HEK293 (cell line): ENCODE measurements at regions not wholly inside any gene's neighbourhood (a gene's known extent, or its start where the extent isn't known, plus 50 kb on each side); places are given as distances from the start of the nearest gene placed in this dataset.

ENCODE experiments used
- CTCF ChIA-PET: fragments of 350-600 bp; formaldehyde crosslinking; extraction: SDS; loops from one replicate; lab custom pipeline; 2021; ENCODE audit warnings: antibody characterized with exemption; lab: Yijun Ruan, JAX
- POLR2A ChIA-PET: fragments of 300-600 bp; formaldehyde crosslinking; extraction: SDS; loops from one replicate; lab custom pipeline; 2020; ENCODE audit warnings: antibody characterized with exemption, inconsistent platforms; lab: Yijun Ruan, JAX
- H3K27ac ChIP-seq: fragments of 200-500 bp; sonication (Bioruptor generic); 2 replicates; pipeline ENCODE4 v1.5.1; 2014; ENCODE audit warnings: low read depth, low read length, control low read depth, inconsistent platforms; ENCODE audit errors: extremely low read depth
- H3K36me3 ChIP-seq, 2 experiments: fragments of 200-500 bp in 1 of 2; sonication (Bioruptor generic) in 1 of 2; 1 replicate in 1 of 2; 2 replicates in 1 of 2; pipeline ENCODE4 v1.5.1; 2014 to 2017; ENCODE audit warnings: inconsistent platforms in 2 of 2, low read length in 2 of 2; ENCODE audit not compliant: control insufficient read depth in 2 of 2, insufficient read depth in 1 of 2
- H3K4me1 ChIP-seq: fragments of 200-500 bp; sonication (Bioruptor generic); 2 replicates; pipeline ENCODE4 v1.5.1; 2014; ENCODE audit warnings: mild to moderate bottlenecking, low read length, inconsistent platforms; ENCODE audit not compliant: control insufficient read depth, insufficient read depth
- H3K4me3 ChIP-seq: 2 replicates; pipeline ENCODE4 v1.5.1; 2011; ENCODE audit warnings: low read depth, mild to moderate bottlenecking, control low read depth, low read length, moderate library complexity
- H3K9me3 ChIP-seq: fragments of 200-500 bp; sonication (Bioruptor generic); 2 replicates; pipeline ENCODE4 v1.5.1; 2014; ENCODE audit warnings: low read depth, low read length, inconsistent platforms; ENCODE audit not compliant: control insufficient read depth, insufficient read depth
- ATF2 ChIP-seq: fragments of 450-650 bp; formaldehyde crosslinking; IDR thresholded peaks from 2 replicates; pipeline ENCODE4 v1.5.1; 2016; ENCODE audit warnings: missing biosample characterization, missing genetic modification characterization, low read depth
- FEZF1 ChIP-seq: fragments of 450-650 bp; formaldehyde crosslinking; IDR thresholded peaks from 2 replicates; pipeline ENCODE4 v1.5.1; 2016; ENCODE audit warnings: missing biosample characterization, missing genetic modification characterization
- PATZ1 ChIP-seq: fragments of 450-650 bp; formaldehyde crosslinking; IDR thresholded peaks from 2 replicates; pipeline ENCODE4 v1.5.1; 2016; ENCODE audit warnings: missing biosample characterization, missing genetic modification characterization
- RBAK ChIP-seq: fragments of 450-650 bp; formaldehyde crosslinking; IDR thresholded peaks from 2 replicates; pipeline ENCODE4 v1.5.1; 2016; ENCODE audit warnings: missing biosample characterization, missing genetic modification characterization
- ZNF16 ChIP-seq: fragments of 450-650 bp; formaldehyde crosslinking; IDR thresholded peaks from 2 replicates; pipeline ENCODE4 v1.5.1; 2016; ENCODE audit warnings: low read depth, missing biosample characterization, missing genetic modification characterization
- ZNF366 ChIP-seq: fragments of 450-650 bp; formaldehyde crosslinking; conservative IDR thresholded peaks from 2 replicates; pipeline ENCODE4 v1.5.1; 2016; ENCODE audit warnings: missing biosample characterization, missing genetic modification characterization
- ZNF596 ChIP-seq: fragments of 450-650 bp; IDR thresholded peaks from 2 replicates; pipeline ENCODE4 v1.5.0; 2018; ENCODE audit warnings: missing biosample characterization, mild to moderate bottlenecking, missing genetic modification characterization, moderate library complexity
- ZNF629 ChIP-seq: fragments of 450-650 bp; formaldehyde crosslinking; IDR thresholded peaks from 2 replicates; pipeline ENCODE4 v1.5.1; 2017; ENCODE audit warnings: missing biosample characterization, missing genetic modification characterization
- ZNF76 ChIP-seq: fragments of 450-650 bp; formaldehyde crosslinking; IDR thresholded peaks from 2 replicates; pipeline ENCODE4; 2016; ENCODE audit warnings: low read depth, missing biosample characterization, missing genetic modification characterization, borderline replicate concordance
- ZNF768 ChIP-seq: fragments of 450-650 bp; formaldehyde crosslinking; IDR thresholded peaks from 2 replicates; pipeline ENCODE4 v1.5.1; 2018; ENCODE audit warnings: missing biosample characterization, mild to moderate bottlenecking, missing genetic modification characterization
- ZSCAN23 ChIP-seq: fragments of 450-650 bp; formaldehyde crosslinking; IDR thresholded peaks from 2 replicates; pipeline ENCODE4 v1.5.1; 2016; ENCODE audit warnings: missing biosample characterization, missing genetic modification characterization
- ZSCAN30 ChIP-seq: fragments of 450-650 bp; IDR thresholded peaks from 2 replicates; pipeline ENCODE4 v1.5.1; 2018; ENCODE audit warnings: missing biosample characterization, mild to moderate bottlenecking, missing genetic modification characterization, moderate library complexity
- TF ChIP-seq, protein P1 (sequence below): fragments of 450-650 bp; IDR thresholded peaks from 2 replicates; pipeline ENCODE4 v1.5.1; 2018; ENCODE audit warnings: missing biosample characterization, mild to moderate bottlenecking, missing genetic modification characterization
- TF ChIP-seq, protein P2 (sequence below): fragments of 450-650 bp; formaldehyde crosslinking; IDR thresholded peaks from 2 replicates; pipeline ENCODE4 v1.5.1; 2016; ENCODE audit warnings: missing biosample characterization, missing genetic modification characterization
- TF ChIP-seq, protein P3 (sequence below): fragments of 450-650 bp; formaldehyde crosslinking; IDR thresholded peaks from 2 replicates; pipeline ENCODE4 v1.5.1; 2017; ENCODE audit warnings: missing biosample characterization, missing genetic modification characterization
- TF ChIP-seq, protein P4 (sequence below): fragments of 450-650 bp; formaldehyde crosslinking; IDR thresholded peaks from 2 replicates; pipeline ENCODE4 v1.5.1; 2017; ENCODE audit warnings: missing biosample characterization, missing genetic modification characterization

GRCh38 chr11:81963018-81963417 lies 770.6 kb downstream of the FAM181B start:
- CTCF ChIA-PET = interaction anchor here (0.6 to 0.7 kb wide), 2 partner anchors 8 to 29 kb away, joined by 3 read pairs; no protein-coding TSS in a partner anchor
- no peaks in the 10 kb centered on the region for H3K36me3 ChIP-seq
- no peak overlapping the region for H3K27ac ChIP-seq
- POLR2A ChIA-PET = no interaction called here
- H3K4me1 ChIP-seq = no peaks in the 10 kb centered on the region
- TF ChIP-seq ZNF596 (no peak), ATF2 (tag by site-specific recombination) (peak; percentile 91), ZNF629 (tag by site-specific recombination) (0 out of 2 replicates have a peak, but pooled peaks have one; percentile 28)
- H3K4me3 ChIP-seq = no peak overlapping the region
- no peaks in the 10 kb centered on the region for H3K9me3 ChIP-seq

GRCh38 chr11:81960443-81960842 lies 773.2 kb downstream of the FAM181B start:
- Histone ChIP-seq H3K9me3 (no peaks in the 10 kb centered on the region), H3K4me3 (no peak overlapping the region), H3K4me1 (no peaks in the 10 kb centered on the region), H3K36me3 (no peaks in the 10 kb centered on the region), H3K27ac (no peak overlapping the region)
- TF ChIP-seq ZNF768 (tag by site-specific recombination) = no peak
- no peak for TF ChIP-seq PATZ1 (tag by site-specific recombination)
- no peak for TF ChIP-seq FEZF1 (tag by site-specific recombination)
- no peak for TF ChIP-seq ZNF76 (tag by site-specific recombination)
- TF ChIP-seq, protein P1, sequence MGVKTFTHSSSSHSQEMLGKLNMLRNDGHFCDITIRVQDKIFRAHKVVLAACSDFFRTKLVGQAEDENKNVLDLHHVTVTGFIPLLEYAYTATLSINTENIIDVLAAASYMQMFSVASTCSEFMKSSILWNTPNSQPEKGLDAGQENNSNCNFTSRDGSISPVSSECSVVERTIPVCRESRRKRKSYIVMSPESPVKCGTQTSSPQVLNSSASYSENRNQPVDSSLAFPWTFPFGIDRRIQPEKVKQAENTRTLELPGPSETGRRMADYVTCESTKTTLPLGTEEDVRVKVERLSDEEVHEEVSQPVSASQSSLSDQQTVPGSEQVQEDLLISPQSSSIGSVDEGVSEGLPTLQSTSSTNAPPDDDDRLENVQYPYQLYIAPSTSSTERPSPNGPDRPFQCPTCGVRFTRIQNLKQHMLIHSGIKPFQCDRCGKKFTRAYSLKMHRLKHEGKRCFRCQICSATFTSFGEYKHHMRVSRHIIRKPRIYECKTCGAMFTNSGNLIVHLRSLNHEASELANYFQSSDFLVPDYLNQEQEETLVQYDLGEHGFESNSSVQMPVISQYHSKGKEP (tag by site-specific recombination) = no peak
- TF ChIP-seq ZNF366 = no peak
- TF ChIP-seq, protein P2, sequence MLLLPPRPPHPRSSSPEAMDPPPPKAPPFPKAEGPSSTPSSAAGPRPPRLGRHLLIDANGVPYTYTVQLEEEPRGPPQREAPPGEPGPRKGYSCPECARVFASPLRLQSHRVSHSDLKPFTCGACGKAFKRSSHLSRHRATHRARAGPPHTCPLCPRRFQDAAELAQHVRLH (tag by site-specific recombination) = no peak
- TF ChIP-seq, protein P3, sequence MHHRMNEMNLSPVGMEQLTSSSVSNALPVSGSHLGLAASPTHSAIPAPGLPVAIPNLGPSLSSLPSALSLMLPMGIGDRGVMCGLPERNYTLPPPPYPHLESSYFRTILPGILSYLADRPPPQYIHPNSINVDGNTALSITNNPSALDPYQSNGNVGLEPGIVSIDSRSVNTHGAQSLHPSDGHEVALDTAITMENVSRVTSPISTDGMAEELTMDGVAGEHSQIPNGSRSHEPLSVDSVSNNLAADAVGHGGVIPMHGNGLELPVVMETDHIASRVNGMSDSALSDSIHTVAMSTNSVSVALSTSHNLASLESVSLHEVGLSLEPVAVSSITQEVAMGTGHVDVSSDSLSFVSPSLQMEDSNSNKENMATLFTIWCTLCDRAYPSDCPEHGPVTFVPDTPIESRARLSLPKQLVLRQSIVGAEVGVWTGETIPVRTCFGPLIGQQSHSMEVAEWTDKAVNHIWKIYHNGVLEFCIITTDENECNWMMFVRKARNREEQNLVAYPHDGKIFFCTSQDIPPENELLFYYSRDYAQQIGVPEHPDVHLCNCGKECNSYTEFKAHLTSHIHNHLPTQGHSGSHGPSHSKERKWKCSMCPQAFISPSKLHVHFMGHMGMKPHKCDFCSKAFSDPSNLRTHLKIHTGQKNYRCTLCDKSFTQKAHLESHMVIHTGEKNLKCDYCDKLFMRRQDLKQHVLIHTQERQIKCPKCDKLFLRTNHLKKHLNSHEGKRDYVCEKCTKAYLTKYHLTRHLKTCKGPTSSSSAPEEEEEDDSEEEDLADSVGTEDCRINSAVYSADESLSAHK (tag by site-specific recombination) = no peak
- no peak for TF ChIP-seq RBAK (tag by site-specific recombination)
- TF ChIP-seq ZSCAN30 (tag by site-specific recombination) = no peak
- TF ChIP-seq, protein P4, sequence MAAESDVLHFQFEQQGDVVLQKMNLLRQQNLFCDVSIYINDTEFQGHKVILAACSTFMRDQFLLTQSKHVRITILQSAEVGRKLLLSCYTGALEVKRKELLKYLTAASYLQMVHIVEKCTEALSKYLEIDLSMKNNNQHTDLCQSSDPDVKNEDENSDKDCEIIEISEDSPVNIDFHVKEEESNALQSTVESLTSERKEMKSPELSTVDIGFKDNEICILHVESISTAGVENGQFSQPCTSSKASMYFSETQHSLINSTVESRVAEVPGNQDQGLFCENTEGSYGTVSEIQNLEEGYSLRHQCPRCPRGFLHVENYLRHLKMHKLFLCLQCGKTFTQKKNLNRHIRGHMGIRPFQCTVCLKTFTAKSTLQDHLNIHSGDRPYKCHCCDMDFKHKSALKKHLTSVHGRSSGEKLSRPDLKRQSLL = no peak
- TF ChIP-seq ZSCAN23 (tag by site-specific recombination) = no peak
- TF ChIP-seq ZNF16 (tag by site-specific recombination) = no peak
- POLR2A ChIA-PET = no interaction called here
- CTCF ChIA-PET = interaction anchor here (0.7 kb wide), 1 partner anchor 32 kb away, joined by 3 read pairs; no protein-coding TSS in a partner anchor
